SK-N-SH treated with all-trans-retinoic acid at 6 μM for 48 hours (cell line): ENCODE measurements at regions not wholly inside any gene's neighbourhood (a gene's known extent, or its start where the extent isn't known, plus 50 kb on each side); places are given as distances from the start of the nearest gene placed in this dataset.

Experiments used
- ATAC-seq: fragments of 200-7000 bp; cut with Tn5 transposase; 3 replicates; pipeline ENCODE4 v1.9.1; 2020; ENCODE audit warnings: mild to moderate bottlenecking, moderate library complexity
- ARNTL ChIP-seq: fragments of 450-650 bp; formaldehyde crosslinking; IDR thresholded peaks from 2 replicates; pipeline ENCODE4 v1.5.0; 2020; ENCODE audit warnings: low read depth, mild to moderate bottlenecking, moderate library complexity, borderline replicate concordance
- BACH2 ChIP-seq: fragments of 250-450 bp; sonication (Bioruptor Pico); IDR thresholded peaks from 2 replicates; pipeline ENCODE4 v1.9.0; 2021; ENCODE audit warnings: mild to moderate bottlenecking, borderline replicate concordance
- CSDC2 ChIP-seq: fragments of 250-450 bp; sonication (Bioruptor Pico); IDR thresholded peaks from 2 replicates; pipeline ENCODE4 v1.5.0; 2020; ENCODE audit warnings: mild to moderate bottlenecking, moderate library complexity
- CSRNP3 ChIP-seq: fragments of 250-450 bp; sonication (Bioruptor Pico); IDR thresholded peaks from 2 replicates; pipeline ENCODE4 v1.5.1; 2021; ENCODE audit warnings: mild to moderate bottlenecking, moderate library complexity
- ESRRG ChIP-seq: fragments of 250-450 bp; sonication (Bioruptor Pico); IDR thresholded peaks from 2 replicates; pipeline ENCODE4 v1.6.1; 2021; ENCODE audit warnings: mild to moderate bottlenecking
- OSR1 ChIP-seq: fragments of 250-450 bp; sonication (Bioruptor Pico); IDR thresholded peaks from 2 replicates; pipeline ENCODE4 v1.8.0; 2022; ENCODE audit warnings: moderate library complexity, mild to moderate bottlenecking, inconsistent platforms
- POU6F1 ChIP-seq: fragments of 250-450 bp; sonication (Bioruptor Pico); IDR thresholded peaks from 2 replicates; pipeline ENCODE4 v1.8.0; 2021; ENCODE audit warnings: low read depth, mild to moderate bottlenecking, moderate library complexity, borderline replicate concordance
- PPARA ChIP-seq: fragments of 250-450 bp; sonication (Bioruptor Pico); IDR thresholded peaks from 2 replicates; pipeline ENCODE4 v1.5.0; 2020; ENCODE audit warnings: mild to moderate bottlenecking, borderline replicate concordance
- SNAI2 ChIP-seq: fragments of 250-450 bp; sonication (Bioruptor Pico); IDR thresholded peaks from 2 replicates; pipeline ENCODE4 v1.5.0; 2020; ENCODE audit warnings: mild to moderate bottlenecking, moderate library complexity
- TCF4 ChIP-seq: fragments of 250-450 bp; sonication (Bioruptor Pico); IDR thresholded peaks from 2 replicates; pipeline ENCODE4 v1.8.0; 2021; ENCODE audit warnings: mild to moderate bottlenecking, moderate library complexity, borderline replicate concordance
- TOX ChIP-seq: fragments of 250-450 bp; sonication (Bioruptor Pico); IDR thresholded peaks from 2 replicates; pipeline ENCODE4 v1.8.0; 2021; ENCODE audit warnings: mild to moderate bottlenecking, moderate library complexity, borderline replicate concordance
- ZC3H10 ChIP-seq: fragments of 250-450 bp; sonication (Bioruptor Pico); IDR thresholded peaks from 2 replicates; pipeline ENCODE4 v1.5.1; 2021; ENCODE audit warnings: mild to moderate bottlenecking, moderate library complexity
- ZFP3 ChIP-seq: fragments of 250-450 bp; sonication (Bioruptor Pico); IDR thresholded peaks from 2 replicates; pipeline ENCODE4 v1.5.0; 2020; ENCODE audit warnings: mild to moderate bottlenecking, moderate library complexity
- ZNF565 ChIP-seq: fragments of 450-650 bp; formaldehyde crosslinking; conservative IDR thresholded peaks from 2 replicates; pipeline ENCODE4 v1.5.0; 2020; ENCODE audit warnings: low read depth, mild to moderate bottlenecking, moderate library complexity
- ZNF70 ChIP-seq: fragments of 450-650 bp; formaldehyde crosslinking; IDR thresholded peaks from 2 replicates; pipeline ENCODE4 v1.5.0; 2020; ENCODE audit warnings: mild to moderate bottlenecking, moderate library complexity
- ZNF8 ChIP-seq: fragments of 450-650 bp; formaldehyde crosslinking; IDR thresholded peaks from 2 replicates; pipeline ENCODE4 v1.5.0; 2020; ENCODE audit warnings: mild to moderate bottlenecking, moderate library complexity
- TF ChIP-seq, protein P1 (sequence below): fragments of 250-450 bp; sonication (Bioruptor Pico); IDR thresholded peaks from 2 replicates; pipeline ENCODE4 v1.5.0; 2020; ENCODE audit warnings: mild to moderate bottlenecking, moderate library complexity

GRCh38 chr17:54381482-54381881 is 519.2 kb upstream of the TOM1L1 start:
- TF ChIP-seq, protein P1, sequence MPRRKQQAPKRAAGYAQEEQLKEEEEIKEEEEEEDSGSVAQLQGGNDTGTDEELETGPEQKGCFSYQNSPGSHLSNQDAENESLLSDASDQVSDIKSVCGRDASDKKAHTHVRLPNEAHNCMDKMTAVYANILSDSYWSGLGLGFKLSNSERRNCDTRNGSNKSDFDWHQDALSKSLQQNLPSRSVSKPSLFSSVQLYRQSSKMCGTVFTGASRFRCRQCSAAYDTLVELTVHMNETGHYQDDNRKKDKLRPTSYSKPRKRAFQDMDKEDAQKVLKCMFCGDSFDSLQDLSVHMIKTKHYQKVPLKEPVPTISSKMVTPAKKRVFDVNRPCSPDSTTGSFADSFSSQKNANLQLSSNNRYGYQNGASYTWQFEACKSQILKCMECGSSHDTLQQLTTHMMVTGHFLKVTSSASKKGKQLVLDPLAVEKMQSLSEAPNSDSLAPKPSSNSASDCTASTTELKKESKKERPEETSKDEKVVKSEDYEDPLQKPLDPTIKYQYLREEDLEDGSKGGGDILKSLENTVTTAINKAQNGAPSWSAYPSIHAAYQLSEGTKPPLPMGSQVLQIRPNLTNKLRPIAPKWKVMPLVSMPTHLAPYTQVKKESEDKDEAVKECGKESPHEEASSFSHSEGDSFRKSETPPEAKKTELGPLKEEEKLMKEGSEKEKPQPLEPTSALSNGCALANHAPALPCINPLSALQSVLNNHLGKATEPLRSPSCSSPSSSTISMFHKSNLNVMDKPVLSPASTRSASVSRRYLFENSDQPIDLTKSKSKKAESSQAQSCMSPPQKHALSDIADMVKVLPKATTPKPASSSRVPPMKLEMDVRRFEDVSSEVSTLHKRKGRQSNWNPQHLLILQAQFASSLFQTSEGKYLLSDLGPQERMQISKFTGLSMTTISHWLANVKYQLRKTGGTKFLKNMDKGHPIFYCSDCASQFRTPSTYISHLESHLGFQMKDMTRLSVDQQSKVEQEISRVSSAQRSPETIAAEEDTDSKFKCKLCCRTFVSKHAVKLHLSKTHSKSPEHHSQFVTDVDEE, result no peak
- no peak for TF ChIP-seq POU6F1 (CRISPR knock-in tag)
- TF ChIP-seq CSRNP3, result no peak
- TF ChIP-seq ZFP3 (CRISPR knock-in tag), result no peak
- ATAC-seq, result no peak

GRCh38 chr17:54404259-54404658 is 496.4 kb upstream of the TOM1L1 start:
- no peak for ATAC-seq
- TF ChIP-seq ARNTL, result no peak
- no peak for TF ChIP-seq TOX (CRISPR knock-in tag)
- TF ChIP-seq ZFP3 (CRISPR knock-in tag), result no peak
- no peak for TF ChIP-seq ZNF8 (CRISPR knock-in tag)
- TF ChIP-seq, protein P1, result no peak
- TF ChIP-seq PPARA, result no peak
- no peak for TF ChIP-seq CSRNP3
- TF ChIP-seq ZC3H10 (CRISPR knock-in tag), result no peak
- no peak for TF ChIP-seq POU6F1 (CRISPR knock-in tag)
- TF ChIP-seq ZNF565 (CRISPR knock-in tag), result no peak

GRCh38 chr17:54405826-54406225 is 494.8 kb upstream of the TOM1L1 start:
- TF ChIP-seq ARNTL, result no peak
- no peak for TF ChIP-seq ZFP3 (CRISPR knock-in tag)

DNA sequence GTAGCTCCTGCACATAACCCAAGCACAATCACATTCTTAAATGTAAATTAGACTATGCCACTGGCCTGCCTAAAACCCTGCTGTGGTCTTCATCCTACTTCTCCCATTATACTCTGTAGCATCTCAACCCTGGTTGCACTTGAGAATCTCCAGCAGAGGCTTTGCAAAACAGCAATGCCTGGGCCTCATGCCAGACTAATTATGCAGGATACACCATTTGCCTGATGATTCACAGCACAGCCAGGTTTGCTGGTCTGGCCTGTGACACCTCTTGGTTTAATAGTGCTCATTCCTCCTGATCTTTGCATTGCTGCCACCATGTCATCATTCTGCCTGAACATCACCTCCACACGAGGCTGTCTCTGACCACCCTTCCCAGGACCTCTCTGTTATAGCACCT is 491.9 kb upstream of the TOM1L1 start:
- TF ChIP-seq BACH2 (no peak), ARNTL (no peak), TCF4 (CRISPR knock-in tag) (no peak), ZNF70 (no peak), OSR1 (CRISPR knock-in tag) (no peak), CSDC2 (CRISPR knock-in tag) (no peak), PPARA (no peak), SNAI2 (CRISPR knock-in tag) (no peak), ESRRG (CRISPR knock-in tag) (no peak), CSRNP3 (no peak), ZC3H10 (CRISPR knock-in tag) (no peak), ZNF565 (CRISPR knock-in tag) (no peak), ZFP3 (CRISPR knock-in tag) (no peak)
- ATAC-seq, result no peak

More at GRCh38 chr17:54405826-54406225, 494.8 kb upstream of the TOM1L1 start:
- ATAC-seq, result no peak
